ENCODE measurements at regions not wholly inside any gene's neighbourhood (a gene's known extent, or its start where the extent isn't known, plus 50 kb on each side); places are given as distances from the start of the nearest gene placed in this dataset.
"Not testable (repeated sequence)": the region's sequence is repeated elsewhere in the genome, so short reads cannot be mapped to it uniquely, and the experiment has no call there.

- no peak for DNase-seq
- H3K4me3 ChIP-seq = no peak overlapping the region
- H3K27ac ChIP-seq = no peak overlapping the region
- TF ChIP-seq CTCF (IDR thresholded peaks at IDR 0.05) = no peak
- H3K36me3 ChIP-seq = no peaks in the 10 kb centered on the region
- no peaks in the 10 kb centered on the region for H3K9me3 ChIP-seq
- H3K27me3 ChIP-seq = no peaks in the 10 kb centered on the region
- intact Hi-C loops (cut with DNase I; ENCODE audit: low total_unique reads) = no loop called here
- H3K4me1 ChIP-seq = no peaks in the 10 kb centered on the region
Measured at GRCh38 chr13:19362946-19363510, 181.4 kb upstream of the TUBA3C start.

GRCh38 chr13:19359697-19360096, 178.1 kb upstream of the TUBA3C start:
- H3K27me3 ChIP-seq; H3K27ac ChIP-seq; H3K4me3 ChIP-seq; intact Hi-C loops (cut with DNase I; ENCODE audit: low total_unique reads); H3K9me3 ChIP-seq; DNase-seq; H3K36me3 ChIP-seq; H3K4me1 ChIP-seq: not testable (repeated sequence)

GRCh38 chr13:19345916-19346422, 164.3 kb upstream of the TUBA3C start:
- Histone ChIP-seq H3K27ac (no peak overlapping the region), H3K4me1 (peaks cover 0 to 3% (median 0%) of the 10 kb centered on the region in 4 donors), H3K36me3 (no peaks in the 10 kb centered on the region), H3K27me3 (peaks cover 0 to 12% of the 10 kb centered on the region in 2 donors), H3K4me3 (no peak overlapping the region), H3K9me3 (no peaks in the 10 kb centered on the region)
- no peak for DNase-seq
- intact Hi-C loops (cut with DNase I; ENCODE audit: low total_unique reads) = no loop called here
- no peak for TF ChIP-seq CTCF (IDR thresholded peaks at IDR 0.05)

GRCh38 chr13:19345158-19345557, 163.5 kb upstream of the TUBA3C start:
- H3K4me3 ChIP-seq = no peak overlapping the region
- no peak for DNase-seq
- H3K4me1 ChIP-seq = peaks cover 0 to 3% (median 0%) of the 10 kb centered on the region in 4 donors
- no peak overlapping the region for H3K27ac ChIP-seq
- no peaks in the 10 kb centered on the region for H3K36me3 ChIP-seq
- TF ChIP-seq CTCF (IDR thresholded peaks at IDR 0.05) = no peak
- H3K27me3 ChIP-seq = peaks cover 0 to 12% of the 10 kb centered on the region in 2 donors
- intact Hi-C loops (cut with DNase I; ENCODE audit: low total_unique reads) = no loop called here
- H3K9me3 ChIP-seq = no peaks in the 10 kb centered on the region

DNA sequence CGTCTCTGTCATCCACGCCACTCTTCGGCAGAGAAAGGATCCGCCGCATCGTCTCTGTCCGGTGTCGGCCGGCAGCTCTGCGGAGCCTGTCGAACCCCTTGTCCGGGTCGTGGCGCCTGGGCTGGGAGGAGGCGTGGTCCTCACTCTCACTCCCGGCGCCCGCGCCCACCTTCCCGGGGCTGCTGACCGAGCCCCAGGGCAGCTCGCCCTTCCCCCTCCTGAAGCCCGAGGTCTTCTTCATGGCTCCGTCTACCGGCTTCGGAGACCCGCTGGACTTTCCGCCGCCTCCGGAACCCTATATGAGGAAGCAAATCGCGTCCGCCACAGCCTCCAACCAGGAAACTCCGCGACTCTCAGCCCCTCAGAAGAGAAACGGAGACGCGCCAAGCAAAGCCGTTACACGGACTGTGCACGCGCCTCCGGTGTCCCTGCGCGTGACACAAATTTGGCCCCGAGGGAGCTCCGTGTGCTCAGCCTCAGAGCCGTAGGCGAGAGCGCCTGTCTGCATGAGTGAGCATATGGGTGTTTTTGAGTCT, 163.0 kb upstream of the TUBA3C start:
- H3K36me3 ChIP-seq; intact Hi-C loops (cut with DNase I; ENCODE audit: low total_unique reads); DNase-seq; H3K9me3 ChIP-seq; H3K4me1 ChIP-seq; H3K27ac ChIP-seq: not testable (repeated sequence)
- Histone ChIP-seq H3K27me3 (peaks cover 0 to 12% of the 10 kb centered on the region in 2 donors), H3K4me3 (peak overlapping the region; percentile 18 to 25)

GRCh38 chr13:19332378-19332777, 150.8 kb upstream of the TUBA3C start:
- intact Hi-C loops (cut with DNase I; ENCODE audit: low total_unique reads) = no loop called here

More at GRCh38 chr13:19332378-19332777, 150.8 kb upstream of the TUBA3C start:
- H3K36me3 ChIP-seq = no peaks in the 10 kb centered on the region
- H3K4me1 ChIP-seq = no peaks in the 10 kb centered on the region
- no peaks in the 10 kb centered on the region for H3K27me3 ChIP-seq
- no peak overlapping the region for H3K27ac ChIP-seq
- no peaks in the 10 kb centered on the region for H3K9me3 ChIP-seq
- H3K4me3 ChIP-seq = no peak overlapping the region
- DNase-seq = no peak
- TF ChIP-seq CTCF (IDR thresholded peaks at IDR 0.05) = no peak

Data from tibial artery (tissue), 4 donors.